Fibroblast of skin of right quadriceps (primary cell): ENCODE measurements at regions not wholly inside any gene's neighbourhood (a gene's known extent, or its start where the extent isn't known, plus 50 kb on each side); places are given as distances from the start of the nearest gene placed in this dataset.
A peak's percentile ranks its signal among the peaks of the same experiment; 100 is the strongest.
"Not testable (repeated sequence)": the region's sequence is repeated elsewhere in the genome, so short reads cannot be mapped to it uniquely, and the experiment has no call there.

Source experiments
- DNase-seq: peaks from one replicate; pipeline ENCODE4 v3.0.0-alpha.2; 2013

DNA sequence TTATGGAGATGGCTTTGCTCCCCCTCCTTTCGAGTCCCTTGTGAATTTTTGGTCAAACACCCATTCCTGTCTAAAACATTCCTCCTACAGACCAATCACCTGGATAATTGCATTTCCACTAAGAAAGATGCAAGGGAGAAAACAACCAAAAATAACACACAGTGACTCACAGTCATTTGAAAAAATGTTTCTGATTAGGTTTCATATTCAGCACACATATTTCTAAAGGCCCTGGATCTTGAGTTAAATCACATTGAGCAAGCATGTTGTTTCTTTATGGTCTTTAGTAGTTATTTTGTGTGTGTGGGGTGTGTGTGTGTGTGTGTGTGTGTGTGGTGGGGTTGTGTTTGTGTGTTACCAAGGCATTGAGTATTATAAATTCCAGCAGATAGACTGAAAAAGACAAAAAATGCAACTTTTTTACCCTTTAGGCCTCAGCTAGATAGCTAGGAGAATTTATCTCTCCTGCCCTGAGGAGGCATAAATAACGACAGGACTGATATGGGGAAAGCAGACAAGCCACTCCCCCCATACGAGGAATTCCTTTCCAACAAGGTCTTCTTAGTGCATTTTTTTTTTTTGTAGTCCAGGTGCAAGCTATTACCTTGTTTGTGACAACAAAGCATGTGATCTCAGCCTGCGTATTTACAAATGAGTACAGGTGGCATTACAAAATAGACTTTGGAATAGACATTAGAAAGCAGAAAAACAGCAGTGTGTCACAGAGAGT lies 265.4 kb upstream of the ADGRL3 start:
- no peak for DNase-seq

DNA sequence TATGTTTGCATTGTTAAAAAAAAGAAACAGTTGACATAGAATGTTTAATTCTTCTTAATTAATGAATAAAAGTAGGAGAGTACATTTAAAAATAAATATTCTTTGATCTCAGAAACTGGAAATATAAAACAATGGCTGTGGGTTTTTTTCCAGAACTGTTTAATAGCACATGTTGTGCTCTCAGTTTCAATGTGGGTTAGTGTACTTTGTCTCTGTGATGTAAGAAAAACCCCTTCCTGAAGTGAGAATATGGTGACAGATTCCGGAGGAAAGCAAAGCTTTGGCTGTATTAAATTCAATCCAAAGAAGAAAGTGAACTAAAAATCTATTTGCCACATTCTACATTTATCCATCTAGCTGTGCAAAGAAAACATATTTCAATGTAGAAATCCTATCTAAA lies 261.9 kb upstream of the ADGRL3 start:
- no peak for DNase-seq

DNA sequence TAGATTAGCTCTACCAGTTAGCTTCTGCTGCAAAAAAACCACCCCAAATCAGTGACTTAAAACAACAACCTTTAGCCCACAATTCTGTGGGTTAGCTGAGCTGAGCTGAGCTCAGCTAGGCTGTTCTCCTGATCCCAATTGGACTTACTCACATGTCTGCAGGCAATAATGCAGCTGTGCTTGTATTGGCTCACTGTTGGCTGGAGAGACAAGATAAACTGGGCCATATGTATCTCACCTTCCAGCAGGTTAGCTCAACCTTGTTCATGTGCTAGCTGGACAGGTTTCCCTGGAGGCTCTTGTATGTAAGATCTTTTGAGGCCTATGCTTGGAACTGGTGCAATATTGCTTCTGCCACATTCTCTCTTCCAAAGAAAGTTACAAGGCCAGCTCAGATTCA lies 261.5 kb upstream of the ADGRL3 start:
- DNase-seq, result no peak

DNA sequence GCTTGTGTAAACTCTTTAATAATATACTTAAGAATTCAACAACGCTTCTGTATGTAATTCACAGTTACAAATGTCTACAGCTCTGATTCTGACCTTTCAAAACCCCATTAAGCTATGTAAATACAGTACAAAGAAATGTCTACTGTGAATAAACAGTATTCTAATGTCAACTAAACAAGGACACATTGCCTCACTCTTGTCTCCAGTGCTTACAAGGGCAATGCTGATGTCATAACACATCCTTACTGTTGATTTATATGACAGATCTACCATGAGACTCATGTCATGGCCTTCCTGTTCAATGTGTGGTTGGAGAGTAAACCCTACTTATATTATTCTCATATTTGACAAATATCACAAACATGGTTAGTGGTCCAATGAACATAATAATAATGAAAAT lies 256.1 kb upstream of the ADGRL3 start:
- no peak for DNase-seq

DNA sequence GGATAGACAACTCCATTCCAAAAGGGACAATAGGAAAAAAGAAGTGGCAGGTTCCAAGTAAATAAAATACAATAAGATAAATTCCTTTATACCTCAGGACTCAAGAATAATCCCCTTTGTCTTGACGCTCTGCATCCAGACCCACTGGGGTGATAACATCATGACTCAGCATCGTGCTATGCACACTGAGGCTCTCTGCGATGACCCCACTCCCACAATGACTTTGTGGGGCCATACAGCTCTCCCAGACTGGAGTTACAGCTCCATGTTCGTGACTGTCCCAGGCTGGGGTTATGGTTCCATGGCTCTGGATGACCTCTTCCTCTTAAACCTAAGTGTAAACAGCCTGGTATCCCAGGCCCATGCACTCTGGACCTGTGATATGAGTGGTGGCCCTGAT lies 254.5 kb upstream of the ADGRL3 start:
- no peak for DNase-seq

DNA sequence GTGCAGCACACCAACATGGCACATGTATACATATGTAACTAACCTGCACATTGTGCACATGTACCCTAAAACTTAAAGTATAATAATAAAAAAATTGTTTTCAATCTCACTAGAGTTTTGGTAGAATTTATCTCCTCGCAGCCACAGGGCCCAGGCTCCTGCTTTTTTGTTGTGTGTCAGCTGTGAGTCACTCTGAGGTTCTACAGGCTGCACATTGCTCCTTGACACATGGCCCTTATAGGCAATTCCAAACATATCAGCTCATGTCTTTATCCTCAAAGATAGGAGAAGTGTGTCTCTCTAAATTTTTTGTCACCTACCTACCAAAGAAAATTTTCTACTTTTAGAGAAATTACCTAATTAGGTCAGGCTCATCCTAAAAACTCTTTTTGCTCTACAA lies 252.1 kb upstream of the ADGRL3 start:
- DNase-seq, result peak; percentile 15

GRCh38 chr4:60952921-60953320 lies 247.2 kb upstream of the ADGRL3 start:
- DNase-seq, result no peak

GRCh38 chr4:60953826-60954225 lies 246.3 kb upstream of the ADGRL3 start:
- no peak for DNase-seq

- no peak for DNase-seq
Measured at GRCh38 chr4:60962286-60962685, 237.8 kb upstream of the ADGRL3 start.

- no peak for DNase-seq
Measured at GRCh38 chr4:60981534-60981933, 218.6 kb upstream of the ADGRL3 start.

GRCh38 chr4:60989141-60989540 lies 211.0 kb upstream of the ADGRL3 start:
- DNase-seq, result no peak

DNA sequence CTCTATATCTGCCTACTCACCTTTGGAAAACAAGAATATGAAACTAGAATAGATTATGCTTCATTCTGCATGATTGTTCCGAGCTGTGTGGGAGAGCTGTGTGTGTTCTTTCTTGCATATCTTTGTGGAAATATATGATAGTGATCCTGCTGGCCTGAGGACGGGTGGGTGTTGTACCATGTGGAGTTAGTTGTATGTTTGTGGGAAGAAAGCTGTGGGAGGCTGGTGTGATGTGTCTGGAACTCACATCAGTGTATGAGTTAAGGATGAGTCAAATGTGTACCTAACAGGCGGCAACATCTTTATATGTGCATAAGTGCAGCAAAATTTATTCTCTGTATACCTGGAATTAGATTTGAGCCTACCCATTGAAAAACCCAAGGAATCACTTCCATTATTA lies 208.1 kb upstream of the ADGRL3 start:
- no peak for DNase-seq

DNA sequence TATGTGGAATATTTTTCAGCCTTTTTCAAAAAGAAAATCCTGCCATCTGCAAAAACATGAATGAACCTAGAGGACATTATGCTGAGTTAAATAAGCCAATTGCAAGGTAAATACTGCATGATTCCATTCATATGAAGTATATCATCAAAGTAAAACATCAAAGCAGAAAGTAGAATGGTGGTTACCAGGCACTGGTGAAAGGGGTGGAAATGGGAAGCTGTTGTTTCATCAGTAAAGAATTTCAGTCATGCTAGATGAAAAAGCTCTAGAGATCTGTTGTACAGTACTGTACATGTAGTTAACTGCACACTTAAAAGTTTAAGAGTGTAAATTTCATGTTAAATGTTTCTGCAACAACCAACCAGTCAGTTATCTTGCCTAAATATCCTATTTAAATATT lies 196.8 kb upstream of the ADGRL3 start:
- no peak for DNase-seq

- DNase-seq, result no peak
Measured at GRCh38 chr4:61004651-61005170, 195.4 kb upstream of the ADGRL3 start.

DNA sequence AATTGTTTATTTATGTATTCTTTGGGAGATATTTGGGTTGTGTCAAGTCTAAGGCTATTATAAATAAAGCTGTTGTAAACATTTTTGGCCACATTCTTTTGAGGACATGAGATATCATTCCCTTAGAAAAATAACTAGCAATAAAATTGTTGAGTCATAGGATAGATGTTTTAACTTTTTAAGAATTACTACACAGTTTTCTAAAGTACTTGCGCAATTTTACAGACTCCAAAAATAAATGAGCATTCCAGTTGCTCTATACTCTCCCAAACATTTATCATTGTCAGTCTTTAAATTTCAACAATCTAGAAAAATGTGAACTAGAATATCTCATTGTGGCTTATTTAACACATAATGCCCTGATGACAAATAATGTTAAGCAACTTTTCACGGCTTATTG lies 189.1 kb upstream of the ADGRL3 start:
- peak; percentile 1 for DNase-seq

DNA sequence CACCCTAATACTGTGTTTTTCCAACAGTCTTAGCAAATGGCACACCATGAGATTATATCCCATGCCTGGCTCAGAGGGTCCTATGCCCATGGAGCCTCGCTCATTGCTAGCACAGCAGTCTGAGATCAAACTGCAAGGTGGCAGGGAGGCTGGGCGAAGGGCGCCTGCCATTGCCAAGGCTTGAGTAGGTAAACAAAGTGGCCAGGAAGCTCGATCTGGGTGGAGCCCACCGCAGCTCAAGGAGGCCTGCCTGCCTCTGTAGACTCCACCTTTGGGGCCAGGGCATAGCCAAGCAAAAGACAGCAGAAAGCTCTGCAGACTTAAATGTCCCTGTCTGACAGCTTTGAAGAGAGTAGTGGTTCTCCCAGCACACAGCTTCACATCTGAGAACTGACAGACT lies 188.2 kb upstream of the ADGRL3 start:
- not testable (repeated sequence) for DNase-seq

GRCh38 chr4:61024610-61025009 lies 175.5 kb upstream of the ADGRL3 start:
- no peak for DNase-seq

GRCh38 chr4:61027939-61028338 lies 172.2 kb upstream of the ADGRL3 start:
- no peak for DNase-seq

- DNase-seq, result no peak
Measured at GRCh38 chr4:61036071-61036684, 163.9 kb upstream of the ADGRL3 start.

GRCh38 chr4:61041527-61041926 lies 158.6 kb upstream of the ADGRL3 start:
- DNase-seq, result no peak

DNA sequence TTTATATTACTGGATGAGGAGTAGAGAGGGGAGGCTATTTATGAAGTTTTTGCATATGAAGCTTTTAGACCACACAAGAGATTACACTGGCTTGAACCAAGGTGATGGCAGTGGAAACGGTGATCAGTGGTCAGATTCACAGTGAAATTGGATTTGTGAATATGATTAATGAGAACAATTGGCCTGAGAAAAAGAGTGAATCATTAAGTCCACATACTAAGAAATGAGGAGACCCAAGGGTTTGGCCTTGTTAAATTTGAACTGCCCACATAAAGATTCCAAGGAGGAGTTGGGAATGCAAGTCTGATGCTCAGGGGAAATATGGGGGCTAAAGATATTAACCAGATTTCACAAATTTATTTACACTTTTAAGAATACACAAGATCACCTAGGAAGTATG lies 155.3 kb upstream of the ADGRL3 start:
- DNase-seq, result no peak

DNA sequence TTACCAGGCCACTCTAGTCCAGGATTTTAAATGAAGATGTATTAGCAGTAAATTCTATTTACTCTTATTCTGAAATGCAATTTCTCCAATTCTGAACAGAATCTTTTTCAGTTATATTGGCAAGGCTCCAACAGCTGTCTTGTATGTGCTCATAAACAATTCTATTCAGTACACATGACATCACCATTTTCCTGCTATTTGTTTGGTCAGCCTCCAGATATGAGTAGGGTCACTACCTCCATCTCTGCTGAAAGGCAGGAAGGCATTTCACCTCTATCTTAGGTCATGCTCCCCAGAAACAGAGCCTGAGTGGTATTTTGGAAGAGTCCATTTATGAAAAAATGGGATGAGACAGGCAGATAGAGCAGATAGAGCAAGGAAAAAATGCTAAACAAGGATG lies 151.1 kb upstream of the ADGRL3 start:
- DNase-seq, result no peak

GRCh38 chr4:61067381-61067780 lies 132.7 kb upstream of the ADGRL3 start:
- no peak for DNase-seq

- no peak for DNase-seq
Measured at GRCh38 chr4:61068060-61068459, 132.1 kb upstream of the ADGRL3 start.

DNA sequence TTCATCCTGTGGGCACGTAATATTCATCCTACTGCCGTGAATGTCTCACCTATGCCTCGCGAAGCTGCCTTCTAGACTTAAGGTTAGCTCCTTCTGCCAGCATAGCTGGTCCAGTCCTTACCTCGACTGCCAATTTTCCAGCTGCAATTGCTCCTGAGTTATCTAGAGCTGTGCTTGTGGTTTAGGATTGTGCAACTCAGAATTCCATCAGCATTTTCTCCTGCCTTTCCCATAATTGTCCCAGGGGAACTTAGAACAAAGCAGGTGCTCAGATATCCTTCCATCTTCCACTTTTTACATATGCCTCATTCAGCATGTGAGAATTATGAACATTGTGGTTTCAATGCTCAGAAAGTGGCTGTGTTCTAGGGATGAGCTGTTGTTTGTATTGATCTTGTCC lies 131.4 kb upstream of the ADGRL3 start:
- peak; percentile 47 for DNase-seq
